WTC11 (cell line): ENCODE measurements at regions not wholly inside any gene's neighbourhood (a gene's known extent, or its start where the extent isn't known, plus 50 kb on each side); places are given as distances from the start of the nearest gene placed in this dataset.

Source experiments
- KAT7 ChIP-seq: sonication (generic); formaldehyde crosslinking; IDR thresholded peaks from 2 replicates; pipeline ENCODE4 v1.8.1; 2023; ENCODE audit warnings: missing genetic modification reagents, mild to moderate bottlenecking, borderline replicate concordance
- TF ChIP-seq, protein P1 (sequence below): sonication (generic); formaldehyde crosslinking; IDR thresholded peaks from 2 replicates; pipeline ENCODE4 v1.8.1; 2023; ENCODE audit warnings: mild to moderate bottlenecking, moderate library complexity, missing genetic modification reagents

- no peak for TF ChIP-seq KAT7 (CRISPR knock-in tag)
- TF ChIP-seq, protein P1, sequence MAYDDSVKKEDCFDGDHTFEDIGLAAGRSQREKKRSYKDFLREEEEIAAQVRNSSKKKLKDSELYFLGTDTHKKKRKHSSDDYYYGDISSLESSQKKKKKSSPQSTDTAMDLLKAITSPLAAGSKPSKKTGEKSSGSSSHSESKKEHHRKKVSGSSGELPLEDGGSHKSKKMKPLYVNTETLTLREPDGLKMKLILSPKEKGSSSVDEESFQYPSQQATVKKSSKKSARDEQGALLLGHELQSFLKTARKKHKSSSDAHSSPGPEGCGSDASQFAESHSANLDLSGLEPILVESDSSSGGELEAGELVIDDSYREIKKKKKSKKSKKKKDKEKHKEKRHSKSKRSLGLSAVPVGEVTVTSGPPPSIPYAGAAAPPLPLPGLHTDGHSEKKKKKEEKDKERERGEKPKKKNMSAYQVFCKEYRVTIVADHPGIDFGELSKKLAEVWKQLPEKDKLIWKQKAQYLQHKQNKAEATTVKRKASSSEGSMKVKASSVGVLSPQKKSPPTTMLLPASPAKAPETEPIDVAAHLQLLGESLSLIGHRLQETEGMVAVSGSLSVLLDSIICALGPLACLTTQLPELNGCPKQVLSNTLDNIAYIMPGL (CRISPR knock-in tag) = no peak
Observed at GRCh38 chr11:19352072-19352770, 111.5 kb upstream of the E2F8 start.
